Upper lobe of left lung (tissue), 4 donors: ENCODE measurements at regions not wholly inside any gene's neighbourhood (a gene's known extent, or its start where the extent isn't known, plus 50 kb on each side); places are given as distances from the start of the nearest gene placed in this dataset.
"Not testable (repeated sequence)": the region's sequence is repeated elsewhere in the genome, so short reads cannot be mapped to it uniquely, and the experiment has no call there.

ENCODE experiments used
- CTCF ChIP-seq, 6 experiments: fragments of 450-650 bp in 4 of 6; fragments of 200-600 bp in 2 of 6; sonication (generic) in 2 of 6; IDR thresholded peaks; one replicate each; pipeline ENCODE4 v1.5.1; 2016 to 2019; ENCODE audit warnings: antibody characterized with exemption in 6 of 6
- EP300 ChIP-seq, 4 donors: sonication (generic); formaldehyde crosslinking; IDR thresholded peaks; one replicate each; pipeline ENCODE4 v1.5.1; 2017; ENCODE audit warnings: antibody characterized with exemption in 4 of 4, control low read depth in 2 of 4
- POLR2A ChIP-seq, 4 donors: fragments of 450-650 bp; IDR thresholded peaks; one replicate each; pipeline ENCODE4 v1.5.1; 2016 to 2017; ENCODE audit warnings: antibody characterized with exemption in 4 of 4, mild to moderate bottlenecking in 2 of 4

- TF ChIP-seq CTCF, EP300, POLR2A (IDR thresholded peaks at IDR 0.05): not testable (repeated sequence)
Observed at GRCh38 chr1:120648915-120649623, 74.7 kb upstream of the NBPF26 start.
